H9 (cell line): ENCODE measurements at regions not wholly inside any gene's neighbourhood (a gene's known extent, or its start where the extent isn't known, plus 50 kb on each side); places are given as distances from the start of the nearest gene placed in this dataset.

Experiments
- DNase-seq: peaks from one replicate; pipeline ENCODE4 v3.0.0-alpha.2; 2017
- H2AFZ ChIP-seq: one replicate; pipeline ENCODE4 v1.6.1; 2013; ENCODE audit warnings: mild to moderate bottlenecking, low read length, control low read depth, moderate library complexity
- H2AK5ac ChIP-seq: 2 replicates; pipeline ENCODE4 v1.6.1; 2013; ENCODE audit warnings: low read length, control low read depth, mixed read lengths; ENCODE audit not compliant: insufficient read length
- H2BK120ac ChIP-seq: one replicate; pipeline ENCODE4 v1.6.1; 2013; ENCODE audit warnings: low read depth, mild to moderate bottlenecking, low read length, control low read depth, inconsistent platforms; ENCODE audit not compliant: poor library complexity, severe bottlenecking
- H2BK12ac ChIP-seq: 2 replicates; pipeline ENCODE4 v1.6.1; 2013; ENCODE audit warnings: low read length, control low read depth, mixed read lengths, low read depth; ENCODE audit not compliant: insufficient read length
- H2BK15ac ChIP-seq: 2 replicates; pipeline ENCODE4 v1.6.1; 2013; ENCODE audit warnings: low read depth, low read length, control low read depth
- H2BK20ac ChIP-seq: one replicate; pipeline ENCODE4 v1.6.1; 2013; ENCODE audit warnings: low read depth, mild to moderate bottlenecking, low read length, control low read depth, inconsistent platforms; ENCODE audit not compliant: poor library complexity, severe bottlenecking
- H2BK5ac ChIP-seq: 2 replicates; pipeline ENCODE4 v1.6.1; 2013; ENCODE audit warnings: low read length, control low read depth, mixed read lengths; ENCODE audit not compliant: insufficient read length
- H3K14ac ChIP-seq: 2 replicates; pipeline ENCODE4 v1.6.1; 2013; ENCODE audit warnings: low read length, control low read depth; ENCODE audit not compliant: insufficient read depth
- H3K18ac ChIP-seq: 2 replicates; pipeline ENCODE4 v1.6.1; 2013; ENCODE audit warnings: low read depth, mild to moderate bottlenecking, mixed read lengths, low read length, control low read depth; ENCODE audit not compliant: insufficient read length
- H3K23ac ChIP-seq: 2 replicates; pipeline ENCODE4 v1.6.1; 2013; ENCODE audit warnings: low read length, control low read depth, mixed read lengths, low read depth; ENCODE audit not compliant: insufficient read length
- H3K23me2 ChIP-seq: 2 replicates; pipeline ENCODE4 v1.6.1; 2013; ENCODE audit warnings: low read depth, mild to moderate bottlenecking, mixed read lengths, low read length, control low read depth; ENCODE audit not compliant: insufficient read length, poor library complexity, severe bottlenecking
- H3K27ac ChIP-seq: 2 replicates; pipeline ENCODE4 v1.5.1; 2013; ENCODE audit warnings: low read length, control low read depth, mixed read lengths, low read depth; ENCODE audit not compliant: insufficient read length
- H3K27me3 ChIP-seq: 2 replicates; pipeline ENCODE4 v1.6.1; 2013; ENCODE audit warnings: low read length, control low read depth, inconsistent platforms; ENCODE audit not compliant: insufficient read depth
- H3K4ac ChIP-seq: 2 replicates; pipeline ENCODE4 v1.6.1; 2013; ENCODE audit warnings: low read depth, mild to moderate bottlenecking, control low read depth, inconsistent platforms, low read length, moderate library complexity
- H3K4me1 ChIP-seq: 2 replicates; pipeline ENCODE4 v1.6.1; 2013; ENCODE audit warnings: low read length, control low read depth, inconsistent platforms; ENCODE audit not compliant: insufficient read depth
- H3K4me2 ChIP-seq: 2 replicates; pipeline ENCODE4 v1.6.1; 2013; ENCODE audit warnings: low read length, control low read depth, mixed read lengths; ENCODE audit not compliant: insufficient read length, insufficient read depth
- H3K56ac ChIP-seq: 2 replicates; pipeline ENCODE4 v1.6.1; 2013; ENCODE audit warnings: low read depth, mild to moderate bottlenecking, mixed read lengths, low read length, control low read depth; ENCODE audit not compliant: insufficient read length
- H3K79me1 ChIP-seq: 2 replicates; pipeline ENCODE4 v1.6.1; 2013; ENCODE audit warnings: low read depth, mild to moderate bottlenecking, moderate library complexity, low read length, control low read depth, inconsistent platforms; ENCODE audit not compliant: insufficient read depth, poor library complexity, severe bottlenecking
- H3K79me2 ChIP-seq: 2 replicates; pipeline ENCODE4 v1.6.1; 2013; ENCODE audit warnings: low read length, control low read depth, inconsistent platforms; ENCODE audit not compliant: insufficient read depth
- H3K9ac ChIP-seq: 2 replicates; pipeline ENCODE4 v1.6.1; 2013; ENCODE audit warnings: low read length, control low read depth, mixed read lengths; ENCODE audit not compliant: insufficient read length; ENCODE audit errors: extremely low read depth
- H3K9me3 ChIP-seq: one replicate; pipeline ENCODE4 v1.6.1; 2013; ENCODE audit warnings: low read depth, low read length, inconsistent platforms; ENCODE audit not compliant: control insufficient read depth
- H3T11ph ChIP-seq: one replicate; pipeline ENCODE4 v1.6.1; 2013; ENCODE audit warnings: mild to moderate bottlenecking, low read length, control low read depth, inconsistent platforms
- H4K20me1 ChIP-seq: one replicate; pipeline ENCODE4 v1.6.1; 2013; ENCODE audit not compliant: control insufficient read depth, insufficient read length, insufficient read depth
- H4K5ac ChIP-seq: 2 replicates; pipeline ENCODE4 v1.6.1; 2013; ENCODE audit warnings: low read depth, mild to moderate bottlenecking, mixed read lengths, low read length, control low read depth; ENCODE audit not compliant: insufficient read length
- H4K8ac ChIP-seq: replicated peaks from 2 replicates; pipeline ENCODE4 v1.6.1; 2013; ENCODE audit warnings: low read length, control low read depth, mixed read lengths, low read depth; ENCODE audit not compliant: insufficient read length
- H4K91ac ChIP-seq: 2 replicates; pipeline ENCODE4 v1.6.1; 2013; ENCODE audit warnings: low read depth, mild to moderate bottlenecking, moderate library complexity, mixed read lengths, low read length, control low read depth; ENCODE audit not compliant: insufficient read length
- H3K27ac Mint-ChIP-seq, 3 experiments: 2 replicates in 2 of 3; 3 replicates in 1 of 3; pipeline ENCODE4 v1.8.0; 2020 to 2021; ENCODE audit warnings: mixed read lengths in 3 of 3, mild to moderate bottlenecking in 1 of 3, moderate library complexity in 1 of 3
- H3K27me3 Mint-ChIP-seq: 2 replicates; pipeline ENCODE4 v1.8.0; 2021; ENCODE audit warnings: low read depth, mild to moderate bottlenecking, moderate library complexity, mixed read lengths
- H3K36me3 Mint-ChIP-seq, 3 experiments: 2 replicates in 2 of 3; 3 replicates in 1 of 3; pipeline ENCODE4 v1.8.0; 2020 to 2021; ENCODE audit warnings: low read depth in 3 of 3, mixed read lengths in 3 of 3; ENCODE audit not compliant: insufficient read depth in 1 of 3
- H3K4me1 Mint-ChIP-seq, 2 experiments: 2 replicates each; pipeline ENCODE4 v1.8.0; 2020; ENCODE audit warnings: mixed read lengths in 2 of 2
- H3K4me3 Mint-ChIP-seq, 2 experiments: 2 replicates in 1 of 2; 3 replicates in 1 of 2; pipeline ENCODE4 v1.8.0; 2020 to 2021; ENCODE audit warnings: mild to moderate bottlenecking in 2 of 2, mixed read lengths in 2 of 2, moderate library complexity in 1 of 2
- H3K9me3 Mint-ChIP-seq, 2 experiments: 2 replicates in 1 of 2; 3 replicates in 1 of 2; pipeline ENCODE4 v1.8.0; 2020; ENCODE audit warnings: mild to moderate bottlenecking in 2 of 2, mixed read lengths in 2 of 2, moderate library complexity in 1 of 2
- WGBS: extraction: QIAGEN DNeasy Blood & Tissue Kit; methylation state at CpG from one replicate; pipeline ENCODE4 v1.1.7; 2013; ENCODE audit warnings: missing lambda C conversion rate, low lambda C conversion rate, mixed read lengths; ENCODE audit not compliant: insufficient read length; ENCODE audit errors: extremely low coverage; 5-methylcytosine and 5-hydroxymethylcytosine counted together
- TF ChIP-seq, protein P1 (sequence below): fragments of 200-600 bp; sonication (generic); conservative IDR thresholded peaks from 3 replicates; pipeline ENCODE4 v1.8.0; 2021; ENCODE audit warnings: antibody characterized with exemption, mild to moderate bottlenecking

DNA sequence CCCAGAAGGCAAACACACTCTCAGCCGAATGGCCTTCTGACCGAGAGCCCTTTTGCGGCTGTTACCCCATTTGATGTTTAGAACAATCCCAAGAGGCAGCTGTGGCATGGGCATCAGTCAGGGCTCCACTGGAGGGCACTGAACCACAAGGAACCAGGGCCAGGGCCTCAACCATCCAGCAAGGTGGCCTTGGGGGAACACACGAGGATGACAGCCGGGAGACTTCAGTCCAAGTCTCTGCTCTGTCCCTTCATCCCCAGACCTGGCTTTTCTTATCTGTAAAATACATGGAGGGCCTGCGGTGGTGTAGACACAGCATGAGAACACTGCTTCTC lies 63.6 kb upstream of the INSIG1 start:
- Histone ChIP-seq H2BK20ac (no peak overlapping the region), H3K79me1 (no peaks in the 10 kb centered on the region), H2BK15ac (no peak overlapping the region), H3K23me2 (no peaks in the 10 kb centered on the region), H3K27me3 (no peaks in the 10 kb centered on the region; the same call in 1 of the 2 replicates), H2AK5ac (no peak overlapping the region), H4K5ac (no peak overlapping the region), H4K91ac (no peak overlapping the region), H3T11ph (no peak overlapping the region), H2BK120ac (no peak overlapping the region), H3K9me3 (no peaks in the 10 kb centered on the region), H3K18ac (no peak overlapping the region), H2BK12ac (no peak overlapping the region), H3K79me2 (no peaks in the 10 kb centered on the region), H4K8ac (no peak overlapping the region), H3K27ac (no peak overlapping the region), H2BK5ac (no peak overlapping the region), H3K23ac (no peak overlapping the region), H4K20me1 (peaks cover 2% of the 10 kb centered on the region), H3K9ac (no peak overlapping the region), H3K14ac (no peak overlapping the region), H3K56ac (no peak overlapping the region), H3K4ac (no peak overlapping the region), H3K4me2 (no peak overlapping the region), H2AFZ (no peak overlapping the region), H3K4me1 (no peaks in the 10 kb centered on the region)
- WGBS, result no CpG with 5 or more reads among the region's 6 CpGs
- Mint-ChIP-seq H3K4me1 (peaks cover 6 to 10% of the 10 kb centered on the region in 2 experiments), H3K27me3 (peaks cover 24% of the 10 kb centered on the region), H3K4me3 (no peak overlapping the region), H3K36me3 (peaks cover 0 to 5% (median 3%) of the 10 kb centered on the region in 3 experiments; a peak in 3 of 7 replicates), H3K9me3 (peaks cover 9 to 15% of the 10 kb centered on the region in 2 experiments), H3K27ac (no peak overlapping the region; a peak in 1 of 7 replicates)
- TF ChIP-seq, protein P1, sequence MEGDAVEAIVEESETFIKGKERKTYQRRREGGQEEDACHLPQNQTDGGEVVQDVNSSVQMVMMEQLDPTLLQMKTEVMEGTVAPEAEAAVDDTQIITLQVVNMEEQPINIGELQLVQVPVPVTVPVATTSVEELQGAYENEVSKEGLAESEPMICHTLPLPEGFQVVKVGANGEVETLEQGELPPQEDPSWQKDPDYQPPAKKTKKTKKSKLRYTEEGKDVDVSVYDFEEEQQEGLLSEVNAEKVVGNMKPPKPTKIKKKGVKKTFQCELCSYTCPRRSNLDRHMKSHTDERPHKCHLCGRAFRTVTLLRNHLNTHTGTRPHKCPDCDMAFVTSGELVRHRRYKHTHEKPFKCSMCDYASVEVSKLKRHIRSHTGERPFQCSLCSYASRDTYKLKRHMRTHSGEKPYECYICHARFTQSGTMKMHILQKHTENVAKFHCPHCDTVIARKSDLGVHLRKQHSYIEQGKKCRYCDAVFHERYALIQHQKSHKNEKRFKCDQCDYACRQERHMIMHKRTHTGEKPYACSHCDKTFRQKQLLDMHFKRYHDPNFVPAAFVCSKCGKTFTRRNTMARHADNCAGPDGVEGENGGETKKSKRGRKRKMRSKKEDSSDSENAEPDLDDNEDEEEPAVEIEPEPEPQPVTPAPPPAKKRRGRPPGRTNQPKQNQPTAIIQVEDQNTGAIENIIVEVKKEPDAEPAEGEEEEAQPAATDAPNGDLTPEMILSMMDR, result no peak
- no peak for DNase-seq
